ENCODE measurements at regions not wholly inside any gene's neighbourhood (a gene's known extent, or its start where the extent isn't known, plus 50 kb on each side); places are given as distances from the start of the nearest gene placed in this dataset.

- TF ChIP-seq, protein P1, sequence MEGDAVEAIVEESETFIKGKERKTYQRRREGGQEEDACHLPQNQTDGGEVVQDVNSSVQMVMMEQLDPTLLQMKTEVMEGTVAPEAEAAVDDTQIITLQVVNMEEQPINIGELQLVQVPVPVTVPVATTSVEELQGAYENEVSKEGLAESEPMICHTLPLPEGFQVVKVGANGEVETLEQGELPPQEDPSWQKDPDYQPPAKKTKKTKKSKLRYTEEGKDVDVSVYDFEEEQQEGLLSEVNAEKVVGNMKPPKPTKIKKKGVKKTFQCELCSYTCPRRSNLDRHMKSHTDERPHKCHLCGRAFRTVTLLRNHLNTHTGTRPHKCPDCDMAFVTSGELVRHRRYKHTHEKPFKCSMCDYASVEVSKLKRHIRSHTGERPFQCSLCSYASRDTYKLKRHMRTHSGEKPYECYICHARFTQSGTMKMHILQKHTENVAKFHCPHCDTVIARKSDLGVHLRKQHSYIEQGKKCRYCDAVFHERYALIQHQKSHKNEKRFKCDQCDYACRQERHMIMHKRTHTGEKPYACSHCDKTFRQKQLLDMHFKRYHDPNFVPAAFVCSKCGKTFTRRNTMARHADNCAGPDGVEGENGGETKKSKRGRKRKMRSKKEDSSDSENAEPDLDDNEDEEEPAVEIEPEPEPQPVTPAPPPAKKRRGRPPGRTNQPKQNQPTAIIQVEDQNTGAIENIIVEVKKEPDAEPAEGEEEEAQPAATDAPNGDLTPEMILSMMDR (IDR thresholded peaks at IDR 0.05) = no peak
- intact Hi-C loops (cut with DNase I) = no loop called here
- ATAC-seq (no peak), DNase-seq (no peak)
- Histone ChIP-seq H3K4me3 (no peak overlapping the region), H3K36me3 (no peaks in the 10 kb centered on the region), H3K4me1 (no peaks in the 10 kb centered on the region), H3K27ac (no peak overlapping the region), H3K9me3 (no peaks in the 10 kb centered on the region), H3K27me3 (ENCODE audit: low read depth) (no peaks in the 10 kb centered on the region)
Observed at GRCh38 chr13:85362980-85363379, 436.2 kb downstream of the SLITRK6 start.

- no peaks in the 10 kb centered on the region for H3K27me3 ChIP-seq (ENCODE audit: low read depth)
- ATAC-seq (no peak), DNase-seq (no peak)
- no peaks in the 10 kb centered on the region for H3K9me3 ChIP-seq
- H3K4me3 ChIP-seq = no peak overlapping the region
- H3K27ac ChIP-seq = no peak overlapping the region
- intact Hi-C loops (cut with DNase I) = no loop called here
- H3K36me3 ChIP-seq = no peaks in the 10 kb centered on the region
- TF ChIP-seq, protein P1 (IDR thresholded peaks at IDR 0.05) = no peak
- H3K4me1 ChIP-seq = no peaks in the 10 kb centered on the region
Observed at GRCh38 chr13:85347251-85347650, 452.0 kb downstream of the SLITRK6 start.

- H3K4me3 ChIP-seq = no peak overlapping the region
- H3K27ac ChIP-seq = no peak overlapping the region
- intact Hi-C loops (cut with DNase I) = no loop called here
- no peak for DNase-seq
- TF ChIP-seq, protein P1 (IDR thresholded peaks at IDR 0.05) = no peak
- H3K36me3 ChIP-seq = no peaks in the 10 kb centered on the region
- H3K27me3 ChIP-seq (ENCODE audit: low read depth) = no peaks in the 10 kb centered on the region
- no peak for ATAC-seq
- H3K4me1 ChIP-seq = no peaks in the 10 kb centered on the region
- H3K9me3 ChIP-seq = no peaks in the 10 kb centered on the region
Observed at GRCh38 chr13:85334187-85334586, 465.0 kb downstream of the SLITRK6 start.

DNA sequence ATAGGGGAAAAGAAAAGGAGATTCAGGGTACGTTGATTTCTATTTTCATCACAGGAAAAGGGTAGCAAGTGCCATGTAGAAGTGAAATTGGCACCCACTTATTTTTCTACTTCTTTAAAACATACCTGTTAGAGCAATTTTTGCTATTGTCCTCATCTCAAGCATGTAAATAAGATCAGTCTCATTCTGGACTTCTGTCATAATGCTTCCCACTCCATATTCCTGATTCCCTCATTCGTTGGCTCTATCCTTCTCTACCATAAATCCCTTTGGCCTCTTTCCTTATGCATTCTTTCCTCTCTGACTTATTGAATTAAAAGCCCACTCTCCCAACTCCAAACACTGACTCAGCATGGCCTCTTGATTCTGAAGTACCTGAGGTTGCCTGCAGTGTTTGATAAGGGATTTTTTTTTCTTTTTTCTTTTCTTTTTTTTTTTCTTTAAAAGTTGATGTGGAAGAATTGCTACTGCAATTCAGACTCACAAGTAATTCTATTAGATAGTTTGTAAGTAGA lies 465.7 kb downstream of the SLITRK6 start:
- intact Hi-C loops (cut with DNase I) = no loop called here
- H3K4me1 ChIP-seq = no peaks in the 10 kb centered on the region
- no peaks in the 10 kb centered on the region for H3K9me3 ChIP-seq
- DNase-seq (no peak), ATAC-seq (no peak)
- H3K36me3 ChIP-seq = no peaks in the 10 kb centered on the region
- no peak overlapping the region for H3K4me3 ChIP-seq
- TF ChIP-seq, protein P1 (IDR thresholded peaks at IDR 0.05) = no peak
- H3K27me3 ChIP-seq (ENCODE audit: low read depth) = no peaks in the 10 kb centered on the region
- no peak overlapping the region for H3K27ac ChIP-seq

DNA sequence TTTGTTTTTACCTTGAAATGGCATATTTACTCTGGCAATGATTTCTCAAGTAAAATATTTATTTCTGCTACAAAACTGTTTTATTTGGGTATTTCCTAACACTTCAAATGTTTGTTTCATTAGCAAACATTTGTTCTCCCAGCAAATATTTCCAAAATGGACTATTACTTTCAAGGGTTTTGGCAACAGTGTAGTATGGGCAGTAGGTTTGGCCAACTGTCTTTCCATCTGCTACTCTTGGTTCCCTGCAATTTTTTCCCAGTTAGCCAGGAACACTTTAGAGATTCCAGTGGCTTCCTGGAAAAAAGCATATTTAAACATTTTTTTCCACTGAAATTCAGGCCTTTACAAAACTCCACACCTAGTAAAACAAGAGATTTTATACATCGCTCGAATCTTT lies 466.6 kb downstream of the SLITRK6 start:
- DNase-seq (no peak), ATAC-seq (no peak)
- TF ChIP-seq, protein P1 (IDR thresholded peaks at IDR 0.05) = no peak
- Histone ChIP-seq H3K4me1 (no peaks in the 10 kb centered on the region), H3K9me3 (no peaks in the 10 kb centered on the region), H3K27me3 (ENCODE audit: low read depth) (no peaks in the 10 kb centered on the region), H3K4me3 (no peak overlapping the region), H3K36me3 (no peaks in the 10 kb centered on the region), H3K27ac (no peak overlapping the region)
- intact Hi-C loops (cut with DNase I) = no loop called here

DNA sequence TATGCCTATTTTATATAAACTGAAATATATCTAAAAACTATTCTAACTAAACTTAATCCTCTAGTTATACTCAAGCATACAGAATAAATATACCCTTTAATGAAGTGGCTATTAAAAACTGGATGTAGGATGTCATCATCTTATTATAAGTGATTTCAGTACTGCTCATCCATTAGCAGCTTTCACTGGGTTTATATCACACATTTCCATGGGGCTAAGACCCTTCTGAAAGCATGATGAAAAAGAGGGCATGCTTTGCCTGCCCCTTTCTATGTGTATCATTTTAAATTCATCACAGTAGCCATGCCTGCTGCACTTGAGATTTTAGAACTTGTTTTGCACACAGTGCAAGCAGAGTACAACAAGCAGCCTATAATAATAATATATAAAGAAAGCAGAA lies 477.5 kb downstream of the SLITRK6 start:
- no peak for DNase-seq
- H3K27me3 ChIP-seq (ENCODE audit: low read depth) = no peaks in the 10 kb centered on the region
- H3K4me1 ChIP-seq = no peaks in the 10 kb centered on the region
- intact Hi-C loops (cut with DNase I) = no loop called here
- no peaks in the 10 kb centered on the region for H3K9me3 ChIP-seq
- no peaks in the 10 kb centered on the region for H3K36me3 ChIP-seq
- H3K27ac ChIP-seq = no peak overlapping the region
- H3K4me3 ChIP-seq = no peak overlapping the region
- TF ChIP-seq, protein P1 (IDR thresholded peaks at IDR 0.05) = no peak
- ATAC-seq = no peak
